Karpas-422 (cell line): ENCODE measurements at regions not wholly inside any gene's neighbourhood (a gene's known extent, or its start where the extent isn't known, plus 50 kb on each side); places are given as distances from the start of the nearest gene placed in this dataset.

ENCODE experiments used
- DNase-seq: peaks from one replicate; pipeline ENCODE4 v3.0.0-alpha.2; 2015
- H2AFZ ChIP-seq: fragments of 200-600 bp; sonication (generic); 2 replicates; pipeline ENCODE4 v1.6.1; 2014; ENCODE audit warnings: antibody characterized with exemption, low read length, mixed read lengths
- H3K27ac ChIP-seq: fragments of 200-600 bp; sonication (generic); 2 replicates; pipeline ENCODE4 v1.5.1; 2014; ENCODE audit warnings: mild to moderate bottlenecking, low read length, moderate library complexity
- H3K27me3 ChIP-seq: fragments of 200-600 bp; sonication (generic); 2 replicates; pipeline ENCODE4 v1.6.1; 2014; ENCODE audit warnings: low read length, mixed read lengths
- H3K36me3 ChIP-seq: fragments of 200-600 bp; sonication (generic); 2 replicates; pipeline ENCODE4 v1.6.1; 2014; ENCODE audit warnings: low read length, mixed read lengths; ENCODE audit not compliant: insufficient read depth
- H3K4me1 ChIP-seq: fragments of 200-600 bp; sonication (generic); 2 replicates; pipeline ENCODE4 v1.6.1; 2014; ENCODE audit warnings: mild to moderate bottlenecking, low read length, mixed read lengths
- H3K4me2 ChIP-seq: fragments of 200-600 bp; sonication (generic); 2 replicates; pipeline ENCODE4 v1.6.1; 2014; ENCODE audit warnings: low read length, low read depth, mild to moderate bottlenecking; ENCODE audit not compliant: poor library complexity, severe bottlenecking
- H3K4me3 ChIP-seq: fragments of 200-600 bp; sonication (generic); 2 replicates; pipeline ENCODE4 v1.5.1; 2014; ENCODE audit warnings: mild to moderate bottlenecking, antibody characterized with exemption, low read length, mixed read lengths
- H3K79me2 ChIP-seq: fragments of 200-600 bp; sonication (generic); 2 replicates; pipeline ENCODE4 v1.6.1; 2014; ENCODE audit warnings: mild to moderate bottlenecking, low read length, mixed read lengths
- H3K9ac ChIP-seq: fragments of 200-600 bp; sonication (generic); 2 replicates; pipeline ENCODE4 v1.6.0; 2014; ENCODE audit warnings: low read length
- H3K9me2 ChIP-seq: fragments of 200-600 bp; sonication (generic), shearing (Covaris generic); replicated peaks from 2 replicates; pipeline ENCODE4 v1.6.0; 2014; ENCODE audit warnings: mild to moderate bottlenecking, low read length, moderate library complexity; ENCODE audit not compliant: insufficient read depth
- H3K9me3 ChIP-seq: fragments of 300-700, 200-600 bp; sonication (generic); 2 replicates; pipeline ENCODE4 v1.6.1; 2014; ENCODE audit warnings: low read length, mixed read lengths
- H4K20me1 ChIP-seq: fragments of 200-600 bp; sonication (generic); 2 replicates; pipeline ENCODE4 v1.6.1; 2014; ENCODE audit warnings: mild to moderate bottlenecking, antibody characterized with exemption, low read length, low read depth; ENCODE audit not compliant: insufficient read depth

DNA sequence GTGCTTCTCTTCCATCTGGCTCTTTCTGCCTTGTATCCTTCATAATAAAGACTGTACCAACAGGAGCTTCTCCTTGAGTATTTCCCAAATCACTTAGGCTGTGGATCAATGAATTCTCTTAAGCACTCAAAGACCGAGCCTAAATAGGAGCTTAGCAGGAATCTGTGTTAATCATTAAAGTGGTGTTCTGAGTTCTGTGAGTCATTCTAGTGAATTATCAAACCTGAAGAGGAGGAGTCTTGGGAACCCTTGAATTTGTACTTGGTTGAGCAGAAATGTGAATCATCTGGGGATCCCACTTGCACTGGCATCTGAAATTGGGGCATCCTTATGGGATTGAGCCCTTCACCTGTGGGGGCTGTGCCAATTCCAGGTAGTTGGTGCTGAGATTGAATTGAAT is 946.2 kb downstream of the BCL11B start:
- Histone ChIP-seq H2AFZ (no peak overlapping the region), H3K9me3 (peaks cover 42% of the 10 kb centered on the region), H3K9me2 (no peaks in the 10 kb centered on the region), H3K4me2 (no peak overlapping the region), H3K9ac (no peak overlapping the region), H3K27me3 (no peaks in the 10 kb centered on the region), H3K4me1 (no peaks in the 10 kb centered on the region), H3K79me2 (no peaks in the 10 kb centered on the region), H4K20me1 (no peaks in the 10 kb centered on the region), H3K4me3 (no peak overlapping the region), H3K36me3 (no peaks in the 10 kb centered on the region), H3K27ac (no peak overlapping the region)
- DNase-seq = peak; percentile 4

DNA sequence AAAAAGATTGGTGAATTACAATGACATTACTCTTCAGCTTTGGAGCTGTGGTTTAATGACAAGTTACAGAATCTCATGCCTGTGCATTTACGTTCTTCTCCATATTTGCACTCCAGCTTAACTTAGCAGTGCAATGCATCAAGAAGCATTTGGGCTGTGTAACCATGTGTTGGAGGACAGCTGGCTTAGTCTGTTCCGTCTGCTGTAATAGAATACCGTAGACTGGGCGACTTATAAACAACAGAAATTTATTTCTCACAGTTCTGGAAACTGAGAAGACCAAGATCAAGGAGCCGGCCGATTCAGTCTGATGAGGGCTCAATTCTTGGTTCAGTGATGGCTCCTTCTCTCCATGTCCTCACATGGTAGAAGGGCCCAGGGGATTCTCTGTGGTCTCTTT is 943.5 kb downstream of the BCL11B start:
- Histone ChIP-seq H4K20me1 (no peaks in the 10 kb centered on the region), H3K4me2 (no peak overlapping the region), H3K4me1 (no peaks in the 10 kb centered on the region), H3K36me3 (no peaks in the 10 kb centered on the region), H3K27me3 (no peaks in the 10 kb centered on the region), H3K9me2 (no peaks in the 10 kb centered on the region), H3K27ac (no peak overlapping the region), H3K9me3 (peaks cover 30% of the 10 kb centered on the region), H3K9ac (no peak overlapping the region), H3K79me2 (no peaks in the 10 kb centered on the region), H3K4me3 (no peak overlapping the region), H2AFZ (no peak overlapping the region)
- no peak for DNase-seq

DNA sequence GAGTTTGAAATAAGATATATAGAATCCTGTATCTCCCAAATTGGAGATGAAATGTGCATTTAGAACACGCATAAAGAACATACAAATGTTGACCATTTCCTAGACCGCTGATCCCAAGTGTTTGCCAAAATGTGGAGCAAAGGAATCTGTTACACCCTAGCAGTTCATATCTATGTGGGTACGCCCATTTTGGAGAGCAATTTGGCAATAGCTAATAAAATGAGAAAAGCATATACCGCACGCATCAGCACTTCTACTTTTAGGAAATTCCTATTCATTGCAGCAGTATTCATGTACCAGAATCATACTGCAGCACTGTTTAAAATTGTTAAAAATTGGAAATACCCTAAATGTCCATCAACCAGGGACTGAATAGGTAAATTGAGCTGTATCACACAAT is 937.8 kb downstream of the BCL11B start:
- no peaks in the 10 kb centered on the region for H3K79me2 ChIP-seq
- H3K4me2 ChIP-seq = no peak overlapping the region
- no peaks in the 10 kb centered on the region for H3K9me2 ChIP-seq
- H2AFZ ChIP-seq = no peak overlapping the region
- no peaks in the 10 kb centered on the region for H4K20me1 ChIP-seq
- H3K36me3 ChIP-seq = no peaks in the 10 kb centered on the region
- DNase-seq = peak; percentile 23
- H3K9ac ChIP-seq = no peak overlapping the region
- no peak overlapping the region for H3K4me3 ChIP-seq
- H3K4me1 ChIP-seq = no peaks in the 10 kb centered on the region
- peaks cover 13% of the 10 kb centered on the region for H3K9me3 ChIP-seq
- no peaks in the 10 kb centered on the region for H3K27me3 ChIP-seq
- H3K27ac ChIP-seq = no peak overlapping the region

DNA sequence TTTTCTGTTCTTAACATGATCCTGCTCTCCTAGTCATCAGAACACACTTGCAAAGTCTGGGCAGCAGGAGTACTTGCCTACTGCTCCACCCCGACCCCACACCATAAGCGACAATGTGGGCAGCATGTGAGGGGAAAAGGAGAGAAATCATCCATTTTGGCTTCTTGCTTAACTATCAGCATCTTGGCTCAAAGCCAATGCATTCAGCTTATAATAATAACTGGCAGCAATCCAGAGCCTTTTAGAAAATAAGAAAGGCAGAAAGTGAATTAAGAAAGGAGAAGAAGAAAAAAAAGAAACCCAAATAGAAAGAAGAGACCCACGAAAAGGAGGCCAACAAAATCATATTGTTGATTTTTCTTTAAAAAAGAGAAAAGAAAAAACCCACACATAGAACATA is 930.8 kb downstream of the BCL11B start:
- Histone ChIP-seq H4K20me1 (no peaks in the 10 kb centered on the region), H3K36me3 (no peaks in the 10 kb centered on the region), H3K4me2 (no peak overlapping the region), H3K9me3 (peaks cover 6% of the 10 kb centered on the region), H3K4me3 (no peak overlapping the region), H2AFZ (no peak overlapping the region), H3K9me2 (no peaks in the 10 kb centered on the region), H3K79me2 (no peaks in the 10 kb centered on the region), H3K9ac (no peak overlapping the region), H3K4me1 (no peaks in the 10 kb centered on the region), H3K27ac (no peak overlapping the region), H3K27me3 (no peaks in the 10 kb centered on the region)
- peak; percentile 16 for DNase-seq

DNA sequence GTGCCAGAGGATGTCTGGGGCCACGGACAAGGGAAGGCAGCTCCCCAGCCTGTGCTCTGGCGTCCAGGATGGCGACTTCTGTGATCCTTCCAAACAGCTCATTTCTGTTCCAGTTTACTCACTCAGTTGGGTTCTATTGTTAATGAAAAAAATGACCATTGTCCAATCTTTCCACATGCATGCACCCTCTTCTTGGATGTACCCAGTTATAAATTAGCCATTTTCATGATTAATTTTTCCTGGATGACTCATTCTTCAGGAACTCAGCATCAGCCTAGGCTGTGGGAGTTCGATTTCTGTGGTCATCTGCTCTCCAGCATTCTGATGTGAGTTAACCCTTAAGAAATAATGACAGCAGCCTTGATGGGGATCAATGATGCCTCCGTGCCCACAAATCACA is 926.8 kb downstream of the BCL11B start:
- Histone ChIP-seq H3K9me3 (peaks cover 12% of the 10 kb centered on the region), H3K4me1 (no peaks in the 10 kb centered on the region), H3K9ac (no peak overlapping the region), H4K20me1 (no peaks in the 10 kb centered on the region), H2AFZ (no peak overlapping the region), H3K4me3 (no peak overlapping the region), H3K4me2 (no peak overlapping the region), H3K36me3 (no peaks in the 10 kb centered on the region), H3K27me3 (no peaks in the 10 kb centered on the region), H3K27ac (no peak overlapping the region), H3K79me2 (no peaks in the 10 kb centered on the region), H3K9me2 (no peaks in the 10 kb centered on the region)
- no peak for DNase-seq

DNA sequence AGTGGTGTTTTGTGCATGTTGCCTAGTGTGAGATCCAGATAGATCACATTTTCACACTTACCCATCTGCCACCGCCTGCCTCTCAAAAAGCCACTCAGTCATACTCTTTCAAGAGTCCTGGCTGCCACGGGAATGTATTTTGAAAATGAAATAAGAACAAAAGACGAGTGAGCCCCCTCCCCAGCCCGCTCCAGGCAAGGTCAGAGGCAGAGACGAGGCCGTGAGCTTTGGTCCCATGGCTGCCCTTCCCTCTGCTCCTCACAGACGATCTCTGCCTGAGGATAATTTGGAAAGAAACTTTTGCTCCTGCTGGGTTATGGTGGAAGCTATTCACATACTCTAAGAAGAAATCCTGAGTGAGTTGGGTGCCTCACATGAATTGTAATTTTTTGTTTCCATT is 924.3 kb downstream of the BCL11B start:
- Histone ChIP-seq H3K9ac (no peak overlapping the region), H3K4me2 (no peak overlapping the region), H2AFZ (no peak overlapping the region), H3K4me3 (no peak overlapping the region), H3K9me2 (no peaks in the 10 kb centered on the region), H3K79me2 (no peaks in the 10 kb centered on the region), H3K9me3 (peaks cover 20% of the 10 kb centered on the region), H3K27ac (no peak overlapping the region), H4K20me1 (no peaks in the 10 kb centered on the region), H3K4me1 (no peaks in the 10 kb centered on the region), H3K27me3 (no peaks in the 10 kb centered on the region), H3K36me3 (no peaks in the 10 kb centered on the region)
- no peak for DNase-seq

DNA sequence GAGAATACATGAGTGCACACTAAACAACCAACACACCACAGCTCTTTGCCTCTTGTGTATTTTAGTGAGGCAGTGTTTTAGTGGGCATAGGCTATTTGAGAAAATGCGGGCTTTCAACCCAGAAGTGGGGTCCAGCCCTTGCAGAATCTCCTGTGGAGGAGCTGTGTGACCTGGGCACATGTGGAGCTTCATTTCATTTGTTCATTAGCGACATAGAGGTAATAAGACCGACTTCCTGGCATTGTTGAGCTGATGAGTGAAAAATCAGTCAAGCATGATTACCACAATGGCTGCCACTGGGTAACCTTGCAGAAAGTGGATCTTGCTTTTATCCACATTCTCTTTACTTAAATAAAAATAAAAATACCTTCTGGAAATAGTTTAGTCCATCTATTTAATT is 923.5 kb downstream of the BCL11B start:
- H3K4me2 ChIP-seq = no peak overlapping the region
- peaks cover 24% of the 10 kb centered on the region for H3K9me3 ChIP-seq
- no peaks in the 10 kb centered on the region for H3K9me2 ChIP-seq
- H3K9ac ChIP-seq = no peak overlapping the region
- no peak overlapping the region for H3K4me3 ChIP-seq
- no peak overlapping the region for H3K27ac ChIP-seq
- no peak overlapping the region for H2AFZ ChIP-seq
- no peaks in the 10 kb centered on the region for H3K27me3 ChIP-seq
- no peaks in the 10 kb centered on the region for H4K20me1 ChIP-seq
- H3K79me2 ChIP-seq = no peaks in the 10 kb centered on the region
- H3K36me3 ChIP-seq = no peaks in the 10 kb centered on the region
- no peak for DNase-seq
- no peaks in the 10 kb centered on the region for H3K4me1 ChIP-seq

DNA sequence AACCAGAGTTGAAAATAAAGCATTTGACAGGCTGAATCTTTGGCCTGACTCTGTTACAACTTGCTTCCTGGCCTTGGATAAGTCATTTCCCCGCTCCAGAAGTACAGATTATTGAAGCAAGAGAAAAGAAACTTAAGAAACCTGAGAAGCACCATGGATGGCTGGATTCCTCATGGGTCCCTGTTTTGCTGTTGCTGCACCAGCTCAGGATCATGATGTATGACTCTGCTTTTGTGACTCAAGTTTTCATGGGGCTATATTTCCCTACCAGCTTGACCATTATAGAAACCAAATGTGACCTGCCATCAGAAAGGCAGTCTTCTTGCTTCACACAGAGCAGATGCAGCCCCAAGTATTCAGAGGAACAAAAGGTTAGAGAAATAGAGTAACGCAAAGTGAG is 921.8 kb downstream of the BCL11B start:
- Histone ChIP-seq H3K79me2 (no peaks in the 10 kb centered on the region), H3K27me3 (no peaks in the 10 kb centered on the region), H3K4me3 (no peak overlapping the region), H3K9me2 (no peaks in the 10 kb centered on the region), H3K9me3 (peaks cover 33% of the 10 kb centered on the region), H3K27ac (no peak overlapping the region), H4K20me1 (no peaks in the 10 kb centered on the region), H3K36me3 (no peaks in the 10 kb centered on the region), H3K4me1 (no peaks in the 10 kb centered on the region), H2AFZ (no peak overlapping the region), H3K4me2 (no peak overlapping the region), H3K9ac (no peak overlapping the region)
- DNase-seq = no peak

DNA sequence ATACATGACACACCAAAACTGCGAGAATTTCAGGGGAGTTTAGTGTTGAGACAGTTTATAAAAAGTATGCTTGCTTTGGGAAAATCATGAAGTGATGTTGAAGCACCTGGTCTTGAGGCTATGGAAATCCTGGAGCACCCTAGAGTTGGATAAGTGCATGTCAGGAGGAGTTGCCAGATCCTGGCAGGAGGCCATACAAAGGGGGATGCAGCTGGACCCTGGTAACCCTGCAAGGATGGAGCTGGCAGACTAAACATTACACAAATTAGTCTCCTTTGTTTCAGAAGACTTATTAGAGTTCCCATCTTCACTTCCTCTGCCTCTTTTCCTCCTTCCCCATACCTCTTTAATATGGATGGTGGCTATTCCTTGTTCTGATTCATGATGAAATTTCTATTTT is 907.0 kb downstream of the BCL11B start:
- Histone ChIP-seq H3K27me3 (no peaks in the 10 kb centered on the region), H3K79me2 (no peaks in the 10 kb centered on the region), H2AFZ (no peak overlapping the region), H3K9ac (no peak overlapping the region), H3K4me1 (no peaks in the 10 kb centered on the region), H3K4me2 (no peak overlapping the region), H3K4me3 (no peak overlapping the region), H3K9me2 (no peaks in the 10 kb centered on the region), H3K36me3 (no peaks in the 10 kb centered on the region), H4K20me1 (no peaks in the 10 kb centered on the region), H3K27ac (no peak overlapping the region), H3K9me3 (peaks cover 38% of the 10 kb centered on the region)
- no peak for DNase-seq
